K562 (cell line): ENCODE measurements at regions not wholly inside any gene's neighbourhood (a gene's known extent, or its start where the extent isn't known, plus 50 kb on each side); places are given as distances from the start of the nearest gene placed in this dataset.

Source experiments
- ATAC-seq: fragments of 200-7000 bp; cut with Tn5 transposase; 3 replicates; pipeline ENCODE4 v1.9.1; 2020; ENCODE audit warnings: moderate library complexity
- BruUV-seq: library from RNA; stranded (reverse); fragments of 400-500 nt; replicated peaks from 2 replicates; lab custom pipeline; 2021; lab: Mats Ljungman, UMichigan
- CTCF ChIA-PET: fragments of 300-600 bp; formaldehyde crosslinking; extraction: SDS; loops from one replicate; lab custom pipeline; 2021; ENCODE audit warnings: low intra/inter-chr PET ratio; lab: Yijun Ruan, JAX
- POLR2A ChIA-PET: fragments of 300-600, 350-650 bp; sonication (Branson Sonifier 250); formaldehyde crosslinking; extraction: SDS; loops from one replicate; lab custom pipeline; 2021; ENCODE audit warnings: antibody characterized with exemption, inconsistent platforms; lab: Yijun Ruan, JAX
- DNase-seq, 4 experiments: peaks; one replicate each; pipeline versions ENCODE4 v3.0.0 to v3.0.0-alpha.2; 2011 to 2018; ENCODE audit warnings: low spot score in 3 of 4, mixed read lengths in 3 of 4; ENCODE audit errors: extremely low read depth in 1 of 4
- FAIRE-seq: peaks from 2 replicates; lab custom pipeline; 2011; peaks lifted over from hg19 to GRCh38; lab: Jason Lieb, UNC
- H2AFZ ChIP-seq: 2 replicates; pipeline ENCODE4 v1.6.0; 2011; ENCODE audit warnings: low read depth, low read length, control low read depth, inconsistent platforms
- H3K27ac ChIP-seq: fragments of 200-600 bp; 3 replicates; pipeline ENCODE4 v1.8.0; 2011; ENCODE audit warnings: low read depth, mild to moderate bottlenecking, control low read depth, inconsistent platforms, low read length, moderate library complexity, mixed read lengths; ENCODE audit errors: extremely low read depth
- H3K27me3 ChIP-seq, 2 experiments: fragments of 300-600 bp in 1 of 2; 2 replicates in 1 of 2; 3 replicates in 1 of 2; pipeline versions ENCODE4 v1.6.0 to v1.8.0; 2011; ENCODE audit warnings: inconsistent platforms in 2 of 2, low read length in 2 of 2, mild to moderate bottlenecking in 1 of 2, mixed read lengths in 1 of 2, moderate library complexity in 1 of 2; ENCODE audit not compliant: control insufficient read depth in 2 of 2, insufficient read depth in 2 of 2
- H3K36me3 ChIP-seq: fragments of 300-600 bp; 3 replicates; pipeline ENCODE4 v1.8.0; 2011; ENCODE audit warnings: mild to moderate bottlenecking, low read length, inconsistent platforms; ENCODE audit not compliant: control insufficient read depth, insufficient read depth
- H3K4me1 ChIP-seq, 2 experiments: fragments of 200-600 bp in 1 of 2; replicated peaks in 1 of 2; 2 replicates in 1 of 2; 3 replicates in 1 of 2; pipeline versions ENCODE4 v1.5.1 to v1.8.0; 2011; ENCODE audit warnings: inconsistent platforms in 2 of 2, low read length in 2 of 2, mild to moderate bottlenecking in 1 of 2, mixed read lengths in 1 of 2, moderate library complexity in 1 of 2; ENCODE audit not compliant: control insufficient read depth in 2 of 2, insufficient read depth in 2 of 2
- H3K4me2 ChIP-seq: 2 replicates; pipeline ENCODE4 v1.6.1; 2011; ENCODE audit warnings: low read length, control low read depth, inconsistent platforms, mixed read lengths; ENCODE audit not compliant: insufficient read depth
- H3K4me3 ChIP-seq: fragments of 200-600 bp; sonication (generic), shearing (Covaris generic); 2 replicates; pipeline ENCODE4 v1.5.1; 2016; ENCODE audit warnings: control low read depth, inconsistent platforms
- H3K79me2 ChIP-seq: fragments of 200-600 bp; 3 replicates; pipeline ENCODE4 v1.8.0; 2011; ENCODE audit warnings: low read length, inconsistent platforms; ENCODE audit not compliant: control insufficient read depth, insufficient read depth
- H3K9ac ChIP-seq, 2 experiments: 2 replicates each; pipeline versions ENCODE4 v1.6.0 to v1.6.1; 2011; ENCODE audit warnings: low read depth in 2 of 2, low read length in 2 of 2, control low read depth in 1 of 2, inconsistent platforms in 1 of 2, mild to moderate bottlenecking in 1 of 2, mixed read lengths in 1 of 2; ENCODE audit not compliant: insufficient read depth in 1 of 2
- H3K9me1 ChIP-seq: one replicate; pipeline ENCODE4 v1.6.0; 2011; ENCODE audit warnings: inconsistent platforms, mild to moderate bottlenecking, low read length, moderate library complexity; ENCODE audit not compliant: control insufficient read depth, insufficient read depth
- H3K9me3 ChIP-seq: replicated peaks from 2 replicates; pipeline ENCODE4 v1.5.1; 2011; ENCODE audit warnings: low read depth, low read length, inconsistent platforms; ENCODE audit not compliant: control insufficient read depth, insufficient read depth
- H4K20me1 ChIP-seq: replicated peaks from 2 replicates; pipeline ENCODE4 v1.6.1; 2011; ENCODE audit warnings: low read length, inconsistent platforms, mixed read lengths; ENCODE audit not compliant: control insufficient read depth, insufficient read depth
- CEBPG ChIP-seq, 3 experiments: fragments of 200-800 bp in 1 of 3; sonication (Bioruptor generic) in 1 of 3; sonication (generic) in 1 of 3; formaldehyde crosslinking in 1 of 3; IDR thresholded peaks in 2 of 3; conservative IDR thresholded peaks in 1 of 3; 2 replicates each; pipeline versions ENCODE4 v1.6.1 to v1.8.0; 2016 to 2022; ENCODE audit warnings: missing compliant biosample characterization in 2 of 3, missing genetic modification characterization in 2 of 3, mild to moderate bottlenecking in 1 of 3, missing genetic modification reagents in 1 of 3
- CTCF ChIP-seq, 3 experiments: IDR thresholded peaks in 2 of 3; conservative IDR thresholded peaks in 1 of 3; 2 replicates each; pipeline ENCODE4 v1.5.1; 2011 to 2012; ENCODE audit warnings: low read length in 3 of 3, mild to moderate bottlenecking in 3 of 3, control low read depth in 2 of 3, improper control_type of control experiment in 1 of 3, inconsistent platforms in 1 of 3, low read depth in 1 of 3, mixed read lengths in 1 of 3, moderate library complexity in 1 of 3; ENCODE audit not compliant: insufficient read depth in 2 of 3
- FIP1L1 ChIP-seq: fragments of 200-400 bp; formaldehyde crosslinking; IDR thresholded peaks from 2 replicates; pipeline ENCODE4 v1.6.1; 2018; ENCODE audit warnings: mild to moderate bottlenecking, low read depth, low read length; ENCODE audit not compliant: poor library complexity, severe bottlenecking
- FOXK1 ChIP-seq: sonication (generic); formaldehyde crosslinking; IDR thresholded peaks from 2 replicates; pipeline ENCODE4 v1.8.0; 2022; ENCODE audit warnings: missing genetic modification reagents, mild to moderate bottlenecking, borderline replicate concordance
- FOXP4 ChIP-seq: sonication (generic); formaldehyde crosslinking; IDR thresholded peaks from 2 replicates; pipeline ENCODE4 v1.8.0; 2022; ENCODE audit warnings: mild to moderate bottlenecking, missing genetic modification reagents, borderline replicate concordance
- JUND ChIP-seq, 2 experiments: IDR thresholded peaks; 2 replicates in 1 of 2; 3 replicates in 1 of 2; pipeline ENCODE4 v1.6.1; 2011; ENCODE audit warnings: borderline replicate concordance in 2 of 2, low read depth in 2 of 2, low read length in 2 of 2, improper control_type of control experiment in 1 of 2, missing biosample characterization in 1 of 2, missing genetic modification characterization in 1 of 2, missing genetic modification reagents in 1 of 2
- MEF2D ChIP-seq: conservative IDR thresholded peaks from 2 replicates; pipeline ENCODE4 v1.6.1; 2016; ENCODE audit warnings: low read depth, missing genetic modification characterization, missing compliant biosample characterization
- MLLT1 ChIP-seq, 2 experiments: fragments of 450-650 bp; IDR thresholded peaks; 2 replicates each; pipeline ENCODE4 v1.6.1; 2016
- NR1H2 ChIP-seq: sonication (generic); formaldehyde crosslinking; IDR thresholded peaks from 2 replicates; pipeline ENCODE4 v1.4.0; 2020; ENCODE audit warnings: mild to moderate bottlenecking, missing genetic modification reagents
- POLR3A ChIP-seq: IDR thresholded peaks from 2 replicates; pipeline ENCODE4 v1.6.1; 2011; ENCODE audit warnings: borderline replicate concordance, mild to moderate bottlenecking, moderate library complexity; ENCODE audit not compliant: insufficient read length, insufficient read depth; ENCODE audit errors: extremely low read depth
- PRMT5 ChIP-seq: sonication (generic); formaldehyde crosslinking; IDR thresholded peaks from 2 replicates; pipeline ENCODE4 v1.5.0; 2020; ENCODE audit warnings: missing genetic modification reagents
- ZNF445 ChIP-seq: fragments of 250-450 bp; sonication (Bioruptor Pico); IDR thresholded peaks from 2 replicates; pipeline ENCODE4 v1.4.0; 2020; ENCODE audit warnings: low read depth, mild to moderate bottlenecking, moderate library complexity
- ZNF586 ChIP-seq: fragments of 450-650 bp; formaldehyde crosslinking; conservative IDR thresholded peaks from 2 replicates; pipeline ENCODE4 v1.4.0; 2020; ENCODE audit warnings: mild to moderate bottlenecking, moderate library complexity
- WGBS: fragments of 100-300 bp; shearing (Covaris generic); methylation state at CpG from one replicate; pipeline ENCODE4 v1.1.6; 2016; ENCODE audit warnings: low coverage, mixed read lengths; ENCODE audit not compliant: insufficient coverage; ENCODE audit errors: missing lambda C conversion rate; 5-methylcytosine and 5-hydroxymethylcytosine counted together
- in situ Hi-C: fragments of 300-500 bp; cut with MboI; formaldehyde crosslinking; loops from 4 replicates; pipeline ENCODE4 v1.15.0; 2018; ENCODE audit warnings: inconsistent platforms, mixed read lengths
- intact Hi-C: fragments of 100-400 bp; cut with micrococcal nuclease; formaldehyde crosslinking; loops from 2 replicates; pipeline ENCODE4 v1.14.2; 2022

GRCh38 chr20:41784209-41784958, 166.2 kb upstream of the CHD6 start:
- FAIRE-seq (no peak), ATAC-seq (no peak), DNase-seq (no peak)
- WGBS = 0% methylated on average over 5 of the region's 5 CpGs
- ChIA-PET CTCF (no interaction called here), POLR2A (interaction anchor here (0.5 to 1.1 kb wide), 5 partner anchors 14 to 1505 kb away, joined by 3 to 4 read pairs (median 3); no protein-coding TSS in a partner anchor)
- H3K9me3 ChIP-seq = no peaks in the 10 kb centered on the region
- intact Hi-C loops = no loop called here
- peaks cover 2 to 7% of the 10 kb centered on the region in 2 experiments; a peak in 1 of 5 replicates for H3K27me3 ChIP-seq
- H4K20me1 ChIP-seq = no peaks in the 10 kb centered on the region
- no TSS peak for BruUV-seq
- H2AFZ ChIP-seq = no peak overlapping the region
- in situ Hi-C loops = no loop called here
- TF ChIP-seq POLR3A (no peak), MEF2D (tag) (no peak), FIP1L1 (no peak), ZNF586 (CRISPR knock-in tag) (no peak), ZNF445 (no peak), CTCF (IDR thresholded peaks at IDR 0.05 in 2 of 3, conservative IDR thresholded peaks at IDR 0.05 in 1 of 3; ENCODE audit: insufficient read depth in 2 of 3, low read depth in 1 of 3, low read length in 3 of 3) (no peak), NR1H2 (CRISPR knock-in tag) (no peak), MLLT1 (IDR thresholded peaks at IDR 0.05) (no peak), CEBPG (CRISPR knock-in tag; IDR thresholded peaks at IDR 0.05) (no peak), CEBPG (tag; conservative IDR thresholded peaks at IDR 0.05 in 1 of 2, IDR thresholded peaks at IDR 0.05 in 1 of 2) (no peak), PRMT5 (no peak), FOXP4 (no peak), FOXK1 (CRISPR knock-in tag) (no peak), JUND (IDR thresholded peaks at IDR 0.05; ENCODE audit: borderline replicate concordance, low read depth, low read length) (no peak), JUND (tag; IDR thresholded peaks at IDR 0.05; ENCODE audit: borderline replicate concordance, low read depth, low read length) (no peak)
- H3K4me3 ChIP-seq = no peak overlapping the region
- H3K9me1 ChIP-seq = no peaks in the 10 kb centered on the region
- H3K27ac ChIP-seq = no peak overlapping the region
- H3K4me1 ChIP-seq = no peaks in the 10 kb centered on the region
- no peaks in the 10 kb centered on the region for H3K36me3 ChIP-seq
- H3K9ac ChIP-seq = no peak overlapping the region
- no peak overlapping the region for H3K4me2 ChIP-seq
- no peaks in the 10 kb centered on the region for H3K79me2 ChIP-seq
